HG03064 (cell line): ENCODE measurements at regions not wholly inside any gene's neighbourhood (a gene's known extent, or its start where the extent isn't known, plus 50 kb on each side); places are given as distances from the start of the nearest gene placed in this dataset.
"Not testable (repeated sequence)": the region's sequence is repeated elsewhere in the genome, so short reads cannot be mapped to it uniquely, and the experiment has no call there.

Source experiments
- ATAC-seq: cut with Tn5 transposase; IDR thresholded peaks from one replicate; pipeline ENCODE4 v1.9.1; 2021; ENCODE audit warnings: low read depth; ENCODE audit not compliant: unreplicated experiment

DNA sequence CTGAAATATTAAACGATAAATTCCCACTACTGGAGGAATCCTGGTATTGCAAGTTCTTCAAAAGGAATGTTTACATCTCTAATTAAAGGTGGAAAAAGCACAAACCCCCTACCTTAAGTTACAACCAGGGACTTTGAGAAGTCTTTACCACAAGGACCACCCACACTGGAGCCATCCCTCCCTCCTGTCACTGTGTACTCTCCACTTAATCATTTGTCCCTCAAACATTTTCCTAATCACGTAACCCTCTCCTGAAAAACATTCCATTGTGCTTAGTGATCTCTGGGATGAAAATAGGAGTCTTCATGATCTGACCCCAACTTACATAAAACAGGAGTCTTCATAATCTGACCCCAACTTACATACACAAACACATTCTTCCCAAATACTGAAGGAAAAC lies 85.7 kb downstream of the SUCLG1 start:
- no peak for ATAC-seq

DNA sequence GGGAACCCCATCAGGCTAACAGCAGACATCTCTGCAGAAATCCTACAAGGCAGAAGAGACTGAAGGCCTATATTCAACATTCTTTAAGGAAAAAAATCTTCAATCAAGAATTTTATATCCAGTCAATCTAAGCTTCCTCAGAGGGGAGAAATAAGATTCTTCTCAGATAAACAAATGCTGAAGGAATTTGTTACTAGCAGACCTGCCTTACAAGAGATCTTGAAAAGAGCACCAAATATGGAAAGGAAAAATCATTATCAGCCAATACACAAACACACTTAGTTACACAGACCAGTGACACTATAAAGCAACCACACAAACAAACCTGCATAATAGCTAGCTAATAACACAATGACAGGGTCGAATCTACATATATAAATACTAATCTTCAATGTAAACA lies 96.5 kb downstream of the SUCLG1 start:
- no peak for ATAC-seq

DNA sequence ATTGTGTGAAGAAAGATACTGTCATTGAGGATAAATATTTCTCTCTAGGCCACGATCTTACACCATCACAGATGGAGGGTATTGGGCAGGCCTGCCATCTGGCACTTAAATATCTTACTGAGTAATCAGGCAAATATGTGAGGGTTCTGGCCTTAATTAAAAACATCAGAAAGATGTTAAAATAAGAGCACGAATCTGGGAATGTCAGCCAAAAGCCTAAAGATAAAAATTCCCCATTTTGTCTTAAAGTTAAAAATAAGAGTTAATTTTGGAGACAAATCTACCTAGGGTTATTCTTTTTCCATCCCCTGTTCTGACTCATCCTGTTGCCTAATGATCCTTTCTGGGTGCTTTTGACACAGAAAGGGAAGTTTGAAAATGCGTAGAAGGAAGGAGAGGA lies 121.0 kb downstream of the SUCLG1 start:
- ATAC-seq: no peak

DNA sequence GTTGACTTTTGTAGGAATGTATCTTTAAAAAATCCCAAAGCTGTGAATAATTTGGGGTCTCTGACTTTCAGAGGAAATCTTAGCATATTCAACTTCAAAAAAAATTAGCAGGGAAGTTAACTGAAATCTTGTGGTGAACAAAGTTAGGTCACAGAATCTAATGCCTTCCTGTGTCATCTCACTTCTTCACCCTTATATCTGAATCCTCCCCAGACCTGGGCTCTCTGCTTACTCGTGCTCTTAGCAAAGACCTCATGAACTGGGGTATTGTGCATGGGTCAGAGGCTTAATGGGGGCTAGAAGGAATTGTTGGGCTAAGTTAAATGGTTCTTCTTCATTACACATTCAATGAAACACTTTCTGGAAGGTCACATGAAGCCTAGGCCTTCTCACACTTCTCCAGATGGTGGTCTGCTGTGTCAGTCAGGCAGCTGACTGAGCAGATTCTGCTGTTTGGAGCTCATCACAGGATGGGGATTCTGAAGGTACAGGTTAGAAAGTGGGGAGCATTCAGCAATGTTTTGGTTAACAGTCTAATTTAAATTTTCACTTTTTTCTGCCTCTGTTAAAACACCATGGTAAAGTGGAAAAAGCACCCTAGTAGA lies 131.3 kb downstream of the SUCLG1 start:
- ATAC-seq: no peak

DNA sequence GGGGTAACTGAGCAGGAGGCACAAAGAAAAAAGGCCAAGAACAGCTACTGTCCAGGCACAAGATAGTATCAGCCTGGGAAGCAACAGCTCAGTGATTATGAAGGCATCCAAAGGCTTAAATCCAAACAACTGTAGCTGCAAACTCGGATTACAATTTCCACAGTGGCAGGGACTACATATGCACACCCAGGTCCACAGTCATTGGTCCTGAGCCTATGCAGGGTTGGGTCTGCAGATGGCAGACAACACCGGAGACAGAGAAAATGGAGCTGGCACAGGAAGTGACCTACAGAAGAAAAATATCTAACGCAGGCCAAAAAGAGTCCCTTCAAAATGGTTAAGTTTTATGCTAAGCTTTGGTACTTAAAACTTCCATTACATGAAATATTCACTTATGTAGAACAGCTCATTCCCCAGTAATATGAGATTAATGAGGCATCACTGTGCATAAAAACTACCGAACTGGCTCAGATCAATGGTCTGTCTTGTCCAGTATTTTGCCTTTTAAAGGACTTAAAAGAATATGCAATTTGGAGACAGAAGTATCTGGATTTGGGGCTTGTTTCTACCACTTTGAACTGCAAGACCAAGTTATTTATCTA lies 132.1 kb downstream of the SUCLG1 start:
- no peak for ATAC-seq

DNA sequence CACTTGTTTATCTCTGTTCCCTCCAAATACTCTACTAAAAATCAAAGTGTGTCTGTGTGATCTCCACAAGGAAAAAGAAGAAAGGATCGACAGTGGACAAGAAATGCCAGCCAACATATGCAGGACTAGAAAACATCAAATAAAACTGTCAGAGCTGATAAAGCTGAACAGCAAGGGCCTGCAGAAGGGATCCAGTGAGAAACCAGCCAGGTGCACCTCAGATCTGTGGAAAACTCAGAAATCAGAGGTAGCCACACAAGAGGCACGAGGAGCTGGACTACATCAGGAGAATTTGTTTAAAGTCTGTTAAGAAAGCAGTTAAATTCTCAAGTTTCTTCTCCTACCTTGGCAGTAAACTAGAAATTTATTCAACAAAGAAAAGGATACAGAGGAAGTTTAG lies 135.2 kb downstream of the SUCLG1 start:
- no peak for ATAC-seq

DNA sequence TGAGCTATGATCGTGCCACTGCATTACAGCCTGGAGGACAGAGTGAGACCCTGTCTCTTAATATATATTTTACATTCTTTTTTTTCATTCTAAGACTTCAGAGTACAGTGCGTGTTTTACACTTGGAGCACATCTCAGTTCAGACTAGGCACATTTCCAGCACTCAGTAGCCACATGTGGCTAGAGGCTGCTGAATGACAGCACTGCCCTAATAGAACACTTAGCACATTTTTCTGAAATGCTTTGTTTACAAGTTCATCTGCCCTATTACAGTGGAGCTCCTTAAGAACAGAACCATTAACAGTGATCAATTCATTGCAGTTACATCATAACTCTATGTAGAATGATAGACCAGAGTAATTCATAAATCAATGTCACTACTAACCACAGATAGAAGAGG lies 138.1 kb downstream of the SUCLG1 start:
- no peak for ATAC-seq

DNA sequence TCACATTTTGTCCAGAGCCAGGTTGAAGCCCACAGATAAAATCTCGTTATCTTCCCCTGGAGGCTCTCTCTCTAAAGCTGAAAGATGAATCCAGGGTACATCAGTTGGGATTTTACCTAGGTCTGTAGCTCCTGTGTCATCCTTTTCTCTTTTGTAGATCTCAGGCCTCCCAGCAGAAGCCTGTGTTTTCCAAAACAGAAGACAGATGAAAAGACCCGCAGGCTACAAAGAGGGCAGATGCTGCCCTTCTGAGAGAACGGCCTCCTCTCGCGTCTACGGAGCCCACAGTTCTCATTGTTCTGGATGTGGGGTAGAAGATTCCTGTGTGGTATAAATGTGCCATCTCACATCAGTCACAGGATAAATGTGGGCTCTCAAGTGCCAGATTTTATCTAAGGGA lies 139.5 kb downstream of the SUCLG1 start:
- no peak for ATAC-seq

DNA sequence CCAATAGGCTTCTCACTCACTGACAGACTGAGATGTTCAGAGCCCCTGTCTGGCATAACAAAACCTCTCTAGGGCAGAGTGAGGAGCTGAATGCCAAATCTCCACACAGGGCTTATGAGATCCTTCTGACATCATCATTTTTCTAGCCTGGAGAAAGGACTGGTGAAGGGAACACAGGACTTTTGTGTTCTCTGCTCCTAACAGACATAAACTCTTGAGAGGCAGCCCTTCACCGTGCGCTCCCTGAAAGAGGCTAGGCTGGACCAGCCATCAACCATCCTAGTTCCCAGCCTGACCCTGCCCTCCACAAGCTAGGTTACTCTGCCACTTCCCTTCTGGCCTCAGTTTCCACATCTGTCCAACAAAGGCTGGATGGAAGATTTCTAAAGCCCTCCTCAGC lies 141.9 kb downstream of the SUCLG1 start:
- ATAC-seq: no peak

DNA sequence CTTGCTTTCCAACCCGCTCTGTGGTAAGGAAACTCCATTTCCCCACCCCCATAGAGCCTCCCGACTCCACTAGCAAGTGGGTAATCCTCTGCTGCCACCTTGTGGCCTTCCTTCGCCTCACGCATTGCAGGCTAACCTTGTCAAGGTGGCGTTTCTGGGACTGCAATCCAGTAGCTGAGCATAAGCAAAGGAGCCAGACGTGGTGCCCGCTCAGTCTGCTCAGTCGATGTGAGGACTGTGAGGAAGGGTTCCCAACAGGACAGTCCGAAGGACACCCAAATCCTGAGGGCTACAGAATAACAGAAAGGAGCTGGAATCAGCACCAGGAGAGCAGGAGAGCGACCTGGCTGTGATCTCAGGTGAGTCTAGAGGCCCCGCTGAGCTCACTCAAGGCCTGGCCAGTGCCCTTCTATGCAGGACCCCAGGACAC lies 144.2 kb downstream of the SUCLG1 start:
- peak; percentile 96 for ATAC-seq

DNA sequence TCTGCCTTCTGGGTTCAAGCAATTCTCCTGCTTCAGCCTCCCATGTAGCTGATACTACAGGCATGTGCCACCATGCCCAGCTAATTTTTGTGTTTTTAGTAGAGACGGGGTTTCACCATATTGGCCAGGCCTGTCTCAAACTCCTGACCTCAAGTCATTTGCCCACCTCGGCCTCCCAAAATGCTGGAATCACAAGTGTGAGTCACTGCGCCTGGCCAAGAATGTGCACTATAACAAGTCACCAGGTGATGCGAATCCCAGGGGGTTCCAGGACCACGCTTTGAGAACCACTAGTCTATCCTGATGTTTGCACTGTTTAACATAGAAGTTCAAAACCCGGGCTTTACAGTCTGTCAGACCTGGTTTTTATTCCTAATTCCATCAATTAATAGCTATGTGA lies 144.8 kb downstream of the SUCLG1 start:
- no peak for ATAC-seq

DNA sequence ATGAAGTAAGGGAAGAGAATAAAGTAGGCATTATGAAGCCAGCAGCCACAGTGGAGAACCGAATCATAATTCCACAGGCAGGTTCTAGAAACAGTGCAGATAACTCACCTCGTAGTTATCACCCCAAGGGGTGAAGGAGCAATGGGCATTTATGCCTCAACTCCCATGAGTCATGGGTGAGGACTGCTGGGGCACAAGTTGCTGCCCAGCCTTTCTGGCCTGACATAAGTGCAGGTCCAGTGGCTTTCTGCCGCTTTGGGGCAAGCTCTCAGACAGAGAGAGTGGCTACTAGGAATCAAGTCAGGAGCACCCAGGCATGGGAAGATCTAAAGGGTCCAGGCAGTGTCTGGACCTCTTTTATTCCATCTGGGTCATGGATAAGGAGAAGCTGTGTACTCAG lies 149.8 kb downstream of the SUCLG1 start:
- ATAC-seq: no peak

DNA sequence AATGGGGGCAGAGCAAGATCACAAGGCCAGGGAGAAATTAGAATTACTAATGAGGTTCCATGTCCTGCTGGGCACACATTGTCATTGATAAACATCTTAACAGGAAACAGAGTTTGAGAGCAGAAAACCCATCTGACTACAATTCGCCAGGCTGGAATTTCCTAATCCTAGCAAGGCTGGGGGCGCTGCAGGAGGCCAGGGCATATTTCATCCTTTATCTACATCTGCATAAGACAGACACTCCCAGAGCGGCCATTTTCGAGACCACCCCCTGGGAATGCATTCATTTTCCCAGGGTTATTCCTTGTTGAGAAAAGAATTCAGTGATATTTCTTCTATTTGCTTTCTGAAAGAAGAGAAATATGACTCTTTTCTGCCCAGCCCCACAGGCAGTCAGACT lies 152.7 kb downstream of the SUCLG1 start:
- no peak for ATAC-seq

DNA sequence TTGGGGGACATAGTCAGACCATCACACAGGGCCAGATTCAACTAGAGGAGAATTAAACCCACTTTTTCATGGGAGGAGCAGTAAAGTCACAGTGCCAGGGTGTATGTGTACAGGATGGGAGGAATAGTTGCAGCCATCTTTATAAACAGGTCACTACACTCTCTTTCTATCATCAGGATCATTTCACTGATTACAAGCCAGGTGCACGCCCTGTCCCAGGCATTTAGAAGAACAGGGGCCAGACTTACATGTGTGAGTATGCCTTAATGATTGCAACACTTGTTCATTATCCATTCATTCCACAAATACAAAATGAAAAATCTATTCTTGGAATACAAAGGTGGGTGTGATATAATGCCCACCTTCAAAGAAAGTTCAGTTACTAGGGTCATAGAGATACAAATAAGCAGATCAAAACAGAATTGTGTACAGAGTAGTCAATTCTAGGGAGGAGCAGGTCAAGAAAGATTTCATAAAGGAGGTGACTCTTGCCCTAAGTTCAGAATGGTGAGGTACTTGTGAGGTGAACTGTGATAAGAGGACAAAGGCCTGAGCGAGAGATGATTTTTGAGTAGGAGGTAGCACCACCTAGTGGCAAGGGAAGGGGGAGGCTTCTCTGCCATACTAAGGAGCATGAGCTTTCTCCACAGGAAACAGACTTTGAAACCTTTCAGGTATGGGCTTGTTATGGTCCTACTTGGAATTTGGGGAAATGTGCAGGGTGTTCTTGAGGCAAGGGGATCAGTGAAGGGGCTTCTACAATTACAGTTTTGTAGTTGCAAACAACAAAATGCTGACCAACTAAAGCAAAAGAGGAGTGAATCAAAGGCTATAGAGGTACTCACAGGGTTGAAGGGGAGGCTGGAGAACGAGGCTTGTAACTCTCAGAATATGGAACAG lies 156.3 kb downstream of the SUCLG1 start:
- ATAC-seq: peak; percentile 87

DNA sequence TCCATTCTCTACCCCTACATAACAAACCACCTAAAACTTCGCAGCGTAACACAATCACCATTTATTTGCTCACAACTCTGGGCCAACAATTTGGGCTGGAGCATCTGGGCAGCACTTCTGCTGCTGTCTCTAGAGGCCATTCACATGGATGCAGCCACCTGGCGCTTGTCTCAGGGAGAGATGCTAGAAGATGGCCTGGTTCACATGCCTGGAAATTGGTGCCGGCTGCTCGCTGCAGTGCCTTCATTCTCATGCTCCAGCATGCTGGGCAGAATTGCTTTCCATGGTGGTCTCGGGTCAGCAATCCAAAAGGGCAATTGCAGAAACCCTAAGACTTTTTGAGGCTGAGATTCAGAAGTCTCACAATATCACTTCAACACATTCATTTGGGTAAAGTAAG lies 157.4 kb downstream of the SUCLG1 start:
- no peak for ATAC-seq

DNA sequence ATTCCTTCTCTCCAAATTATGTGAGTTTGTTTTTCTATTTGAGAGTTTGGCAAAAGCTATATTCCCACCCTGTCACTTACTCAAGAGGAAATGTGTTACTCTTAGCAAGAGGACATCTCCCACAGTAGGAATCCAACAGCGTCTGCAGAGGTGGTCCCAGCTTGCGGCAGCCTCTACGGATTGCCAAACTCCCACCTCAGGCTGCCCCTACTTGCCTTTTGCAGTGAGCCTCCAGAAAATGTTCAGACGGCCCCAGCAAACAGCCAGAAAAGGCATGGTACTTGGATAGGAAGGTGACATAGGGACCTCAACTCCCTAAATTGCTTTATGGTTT lies 158.4 kb downstream of the SUCLG1 start:
- ATAC-seq: no peak

DNA sequence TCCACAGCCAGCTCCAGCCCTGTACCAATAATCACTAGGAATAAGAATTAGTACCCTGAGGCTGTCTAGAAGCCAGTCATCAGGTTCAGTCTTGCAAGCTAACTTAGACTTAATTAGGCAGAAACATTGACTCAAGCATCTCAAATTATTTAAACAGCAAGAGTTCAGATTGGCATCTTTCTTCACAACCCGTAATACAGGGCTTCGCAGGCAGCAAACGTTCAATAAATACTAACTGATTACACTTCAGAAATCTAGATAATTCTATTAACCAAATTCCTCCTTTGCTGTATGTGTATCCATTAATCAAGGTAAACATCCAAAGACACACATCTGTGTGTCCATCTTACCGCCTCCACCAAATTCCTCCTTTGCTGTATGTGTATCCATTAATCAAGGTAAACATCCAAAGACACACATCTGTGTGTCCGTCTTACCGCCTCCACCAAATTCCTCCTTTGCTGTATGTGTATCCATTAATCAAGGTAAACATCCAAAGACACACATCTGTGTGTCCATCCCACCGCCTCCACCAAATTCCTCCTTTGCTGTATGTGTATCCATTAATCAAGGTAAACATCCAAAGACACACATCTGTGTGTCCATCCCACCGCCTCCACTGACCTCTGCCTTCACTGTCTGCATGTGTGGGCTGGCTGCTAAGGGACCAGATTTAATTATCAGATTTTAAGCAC lies 158.9 kb downstream of the SUCLG1 start:
- ATAC-seq: not testable (repeated sequence)

DNA sequence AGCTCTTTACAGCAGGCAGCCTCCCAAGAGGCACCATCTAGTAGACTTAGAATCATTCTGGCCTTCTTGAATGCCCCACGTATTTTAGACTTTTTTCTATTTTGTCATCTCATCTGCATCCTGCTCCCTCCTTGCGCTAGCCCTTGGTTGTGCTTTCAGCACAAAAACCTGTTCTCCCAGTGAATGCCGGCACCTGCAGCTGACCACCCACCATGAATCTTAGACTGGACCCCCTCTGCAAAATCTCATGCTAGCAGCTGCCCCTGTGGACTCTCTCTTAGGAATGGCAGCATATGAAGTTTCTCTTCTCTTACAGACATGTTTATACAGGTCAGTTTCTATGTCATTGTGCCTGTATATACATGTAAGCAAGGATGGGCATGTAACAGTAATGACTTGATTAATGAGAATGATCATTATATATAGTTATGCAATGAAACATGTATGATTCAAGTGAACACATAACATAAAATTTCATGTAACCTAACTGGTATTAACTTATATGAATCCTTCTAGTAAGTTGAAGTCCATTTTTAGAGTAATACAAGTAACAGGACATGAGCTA lies 159.8 kb downstream of the SUCLG1 start:
- no peak for ATAC-seq

DNA sequence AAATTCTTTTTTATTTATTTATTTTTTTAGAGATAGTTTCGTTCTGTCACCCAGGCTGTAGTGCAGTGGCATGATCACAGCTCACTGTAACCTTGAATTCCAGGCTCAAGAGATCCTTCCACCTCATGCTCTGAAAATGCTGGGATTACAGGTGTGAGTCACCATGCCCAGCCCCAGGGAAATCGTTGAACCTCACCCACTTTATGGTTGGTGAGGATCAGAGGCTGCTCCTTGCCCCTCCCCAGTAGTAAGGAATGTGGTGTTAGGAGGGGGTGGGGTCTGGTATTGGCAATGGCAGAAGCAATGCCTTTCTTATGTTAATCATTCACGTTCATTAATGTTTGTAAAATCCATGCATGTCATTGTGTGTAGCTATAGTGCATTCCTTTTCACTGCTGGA lies 161.9 kb downstream of the SUCLG1 start:
- no peak for ATAC-seq

DNA sequence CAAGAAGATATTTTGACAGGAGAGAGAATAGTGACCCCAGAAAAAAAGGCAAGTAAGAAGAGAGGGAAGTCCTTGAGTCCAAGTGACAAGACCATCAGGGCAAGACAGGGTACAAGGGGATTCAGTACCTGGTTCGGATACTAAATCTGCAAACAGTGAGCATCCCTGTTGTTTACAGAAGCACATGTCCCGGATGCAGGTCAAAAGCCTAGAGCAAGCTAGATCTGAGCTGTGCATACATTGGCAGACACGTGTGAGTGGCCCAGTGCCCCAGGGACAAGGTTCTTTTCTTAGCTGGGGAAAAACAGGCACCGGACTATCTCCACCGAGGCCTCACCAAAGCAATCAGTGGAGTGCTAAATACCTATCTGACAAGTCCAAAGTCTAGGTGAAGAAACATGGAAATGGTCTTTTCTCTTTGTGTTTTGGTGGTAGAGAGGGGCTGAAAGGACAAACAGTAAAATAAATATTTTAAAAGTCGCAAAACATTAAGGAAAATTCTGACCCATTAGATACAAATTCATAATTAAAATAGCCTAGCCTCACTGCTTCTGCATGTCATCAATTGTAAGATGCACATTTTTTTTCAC lies 165.2 kb downstream of the SUCLG1 start:
- ATAC-seq: no peak

DNA sequence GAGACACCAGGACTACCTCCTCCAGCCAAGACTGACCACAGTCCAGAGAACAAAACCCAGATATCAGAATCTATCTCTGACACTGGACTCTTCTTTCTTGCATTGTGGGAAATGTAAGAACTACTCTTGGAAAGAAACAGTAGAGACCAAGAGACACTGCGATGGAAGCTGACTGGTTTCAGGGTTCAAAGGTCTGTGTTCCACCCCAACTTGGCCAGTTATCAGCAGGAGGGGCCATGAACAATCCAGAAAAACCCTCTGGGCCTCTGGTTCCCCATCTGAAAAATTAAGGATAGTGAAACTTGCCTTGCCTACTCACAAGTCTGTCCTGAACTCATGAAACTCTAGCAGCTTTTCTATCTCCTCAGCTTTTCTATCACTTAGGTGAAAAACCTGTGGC lies 166.5 kb downstream of the SUCLG1 start:
- no peak for ATAC-seq
